Hypothalamus (tissue), 51 donors: ENCODE measurements at regions not wholly inside any gene's neighbourhood (a gene's known extent, or its start where the extent isn't known, plus 50 kb on each side); places are given as distances from the start of the nearest gene placed in this dataset.

Experiments used
- DNase-seq, 51 donors: peaks; one replicate each; lab custom pipeline; 2025; lab: John Stamatoyannopoulos, UW

DNA sequence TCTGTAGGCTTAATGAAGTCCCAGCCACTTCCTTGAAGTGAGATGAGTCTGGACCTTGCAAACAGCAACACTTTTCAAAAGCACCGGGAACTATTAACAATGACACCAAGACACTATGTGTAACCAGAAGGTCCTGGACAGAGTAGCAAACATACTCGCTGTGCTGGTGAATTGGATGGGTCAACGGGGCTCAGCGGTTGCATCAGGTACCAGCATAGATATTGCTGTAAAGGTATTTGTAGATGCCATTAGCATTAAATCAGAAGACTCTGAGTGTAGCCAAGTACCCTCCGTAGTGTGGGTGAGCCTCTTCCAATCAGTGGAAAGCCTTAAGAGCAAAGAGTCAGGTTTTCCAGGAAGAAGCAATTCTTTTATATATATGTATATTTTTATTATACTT, 140.5 kb downstream of the IRX2 start:
- no peak for DNase-seq

DNA sequence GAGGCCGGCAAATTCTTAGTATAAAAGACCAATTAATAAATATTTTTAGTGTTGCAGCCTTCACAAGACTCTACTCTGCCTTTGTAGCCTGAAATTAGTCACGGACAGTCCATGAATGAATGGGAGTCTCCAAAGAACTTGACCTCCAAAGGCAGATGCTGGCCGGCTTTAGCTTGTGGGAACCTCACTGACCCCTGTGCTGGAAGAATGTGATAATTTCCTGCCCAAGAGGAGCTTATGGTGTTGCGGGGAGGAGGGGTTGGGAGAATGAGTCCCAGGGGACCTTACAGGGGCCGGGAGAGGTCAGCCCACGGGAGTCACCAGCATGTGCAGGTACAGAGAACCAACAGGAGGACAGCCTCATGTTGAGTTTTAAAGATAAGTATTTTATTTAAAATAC, 143.1 kb downstream of the IRX2 start:
- no peak for DNase-seq

DNA sequence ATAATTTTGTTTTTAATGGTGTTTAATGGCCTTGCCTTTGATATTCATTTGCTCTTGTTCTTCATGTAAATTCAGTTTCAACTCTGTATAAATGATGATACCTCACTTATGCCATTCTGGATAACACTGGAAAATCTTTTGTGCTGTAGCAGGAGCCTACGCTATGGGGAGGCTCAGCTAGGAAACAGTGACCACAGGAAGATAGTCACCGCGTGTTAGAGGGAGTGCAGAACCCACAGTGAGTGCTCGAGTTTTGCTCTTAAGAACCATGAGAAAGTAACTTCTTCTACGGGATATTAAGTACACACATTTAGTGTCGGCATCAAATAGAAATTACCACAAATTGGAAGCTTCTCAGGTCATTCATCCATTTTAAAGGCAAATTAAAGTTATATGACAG, 143.9 kb downstream of the IRX2 start:
- no peak for DNase-seq

DNA sequence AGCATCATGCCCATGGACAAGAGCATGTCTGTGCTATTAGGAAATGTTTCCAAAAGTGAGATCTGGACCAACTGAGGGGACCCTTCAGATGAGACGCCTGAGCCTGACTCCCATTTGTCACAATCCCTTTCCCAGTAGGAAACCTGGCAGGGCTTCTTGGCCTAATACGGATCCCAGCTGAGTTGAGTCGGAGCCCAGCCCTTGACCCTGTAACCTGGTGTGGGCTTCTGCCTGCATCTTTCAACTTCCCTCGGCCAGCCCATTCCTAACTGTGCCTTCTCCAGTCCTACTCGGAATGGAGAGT, 148.3 kb downstream of the IRX2 start:
- DNase-seq, result no peak

GRCh38 chr5:2602451-2603271, 148.8 kb downstream of the IRX2 start:
- no peak for DNase-seq

DNA sequence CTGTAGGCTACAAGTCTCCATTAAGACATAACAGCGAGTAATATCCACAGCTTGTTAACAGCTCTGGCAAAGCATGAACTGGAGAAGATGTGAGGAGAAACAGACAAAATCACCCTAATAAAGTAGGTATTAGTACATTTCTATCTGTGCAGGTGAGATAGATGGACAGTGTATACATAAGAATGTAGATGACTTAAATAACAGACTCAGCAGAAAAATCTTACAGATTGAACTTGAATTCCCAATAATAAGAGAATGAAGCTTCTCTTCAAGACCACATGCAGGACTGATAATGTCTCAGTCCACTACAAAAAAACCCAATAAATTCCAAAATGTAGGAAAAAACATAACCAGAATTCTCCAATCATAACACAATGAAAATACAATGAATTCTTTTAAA, 153.0 kb downstream of the IRX2 start:
- no peak for DNase-seq

- no peak for DNase-seq
Observed at GRCh38 chr5:2594701-2595100, 156.8 kb downstream of the IRX2 start.

DNA sequence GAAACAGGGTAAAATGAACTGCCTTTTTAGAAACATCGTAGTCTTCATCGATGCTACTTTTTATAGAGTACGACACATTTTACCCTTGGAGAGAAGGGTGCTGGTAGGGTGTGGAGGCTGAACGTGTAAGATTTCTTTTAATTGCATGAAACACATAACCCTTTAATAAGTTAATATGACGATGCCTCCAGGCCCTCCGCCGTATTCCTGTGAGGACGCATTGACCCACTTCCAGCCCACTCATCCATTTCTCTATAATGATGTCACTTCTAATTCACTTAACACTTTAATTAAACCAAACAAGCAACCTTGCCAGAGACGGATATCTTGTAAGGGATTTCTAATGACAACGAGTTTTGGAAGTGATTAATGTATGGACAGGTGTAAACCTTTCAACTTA, 158.7 kb downstream of the IRX2 start:
- DNase-seq, result no peak

- no peak for DNase-seq
Observed at GRCh38 chr5:2591777-2592453, 159.6 kb downstream of the IRX2 start.

DNA sequence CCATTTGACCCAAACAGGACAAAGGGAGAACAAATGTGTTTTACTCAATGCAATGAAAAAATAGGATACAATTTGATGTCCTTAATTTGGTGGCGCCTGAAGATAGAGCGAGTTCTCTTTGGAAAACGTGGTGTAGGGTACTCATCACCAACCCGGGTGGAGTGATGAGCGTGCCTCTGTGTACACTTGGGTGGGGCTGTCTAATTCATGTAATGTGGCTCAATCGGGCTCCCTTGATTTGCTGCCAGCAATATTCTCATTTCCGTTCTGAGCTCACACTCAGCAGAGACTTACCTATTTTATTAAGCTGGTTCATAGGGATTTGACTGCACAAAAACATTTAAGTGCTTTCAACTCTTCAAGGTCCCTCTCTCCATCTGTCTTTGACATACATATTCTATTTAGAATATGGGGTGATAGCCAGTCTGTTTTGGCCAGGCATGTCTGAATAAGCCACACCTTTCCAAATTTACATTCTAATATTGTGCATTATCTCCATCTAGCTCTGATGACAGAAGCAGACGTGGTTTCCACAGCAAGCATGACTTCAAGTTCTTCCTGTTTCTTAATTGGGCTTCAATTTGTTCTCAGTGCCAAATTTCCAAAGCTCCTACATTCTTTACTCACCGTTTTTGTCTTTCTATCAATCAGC, 162.5 kb downstream of the IRX2 start:
- no peak for DNase-seq

- DNase-seq, result no peak
Observed at GRCh38 chr5:2587189-2588031, 164.1 kb downstream of the IRX2 start.

DNA sequence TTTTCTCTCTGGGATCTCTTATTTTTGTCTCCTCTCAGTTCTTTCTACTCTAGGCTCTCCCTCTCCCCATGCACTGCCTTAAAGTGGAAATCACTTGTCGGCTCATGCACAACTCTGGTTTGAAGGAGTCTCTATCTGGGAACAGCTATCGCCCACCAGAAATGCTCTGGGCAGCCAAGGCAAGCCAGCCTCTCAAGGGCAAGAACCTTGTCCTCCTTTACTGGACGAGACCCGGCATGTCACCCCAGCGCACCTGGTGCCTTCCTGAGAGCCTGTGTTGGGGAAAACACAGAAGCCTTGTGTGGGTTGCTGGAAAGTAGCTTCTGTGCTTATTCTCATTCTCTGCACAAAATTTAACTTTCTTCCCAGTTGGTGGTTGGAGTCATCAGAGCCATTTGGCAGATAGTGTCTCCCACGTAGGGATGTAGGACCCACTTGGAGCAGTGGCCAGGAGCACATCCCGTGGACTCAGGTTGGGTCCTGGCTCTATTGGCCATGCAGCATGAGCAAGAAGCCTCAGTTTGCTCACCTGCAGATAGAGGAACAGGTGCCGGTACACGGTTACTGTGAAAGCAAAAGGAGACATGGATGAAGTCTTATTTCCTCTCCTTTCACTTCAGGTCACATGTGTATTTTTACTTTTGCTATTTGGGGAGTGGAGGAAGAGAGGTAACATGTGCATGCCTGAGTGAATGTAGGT, 165.3 kb downstream of the IRX2 start:
- DNase-seq, result no peak

DNA sequence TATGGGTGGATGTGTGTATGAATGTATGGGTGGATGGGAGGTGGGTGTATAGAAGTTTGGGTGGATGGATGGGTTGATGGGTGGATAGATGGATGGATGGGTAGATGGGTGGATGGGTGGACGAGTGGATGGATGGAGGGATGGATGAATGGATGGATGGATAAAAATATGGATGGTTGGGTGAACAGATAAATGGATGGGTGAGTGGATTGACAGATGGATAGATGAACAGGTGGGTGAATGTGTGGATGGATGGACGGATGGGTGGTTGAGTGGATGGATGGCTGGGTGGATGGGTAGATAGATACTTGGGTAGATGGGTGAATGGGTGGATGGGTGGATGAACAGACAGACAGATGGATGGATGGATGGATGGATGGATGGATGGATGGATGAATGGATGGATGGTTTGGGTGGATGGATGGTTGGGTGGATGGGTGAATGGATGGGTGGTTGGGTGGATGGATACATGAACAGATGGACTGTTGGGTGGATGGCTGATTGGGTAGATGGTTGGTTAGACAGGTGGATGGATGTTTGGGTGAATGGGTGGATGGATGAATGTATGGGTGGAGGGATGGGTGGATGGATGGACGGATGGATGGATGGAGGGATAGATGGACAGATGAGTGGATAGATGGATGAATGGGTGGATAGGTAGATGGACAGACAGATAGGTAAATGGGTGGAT, 166.8 kb downstream of the IRX2 start:
- no peak for DNase-seq

GRCh38 chr5:2582507-2582906, 169.0 kb downstream of the IRX2 start:
- no peak for DNase-seq

DNA sequence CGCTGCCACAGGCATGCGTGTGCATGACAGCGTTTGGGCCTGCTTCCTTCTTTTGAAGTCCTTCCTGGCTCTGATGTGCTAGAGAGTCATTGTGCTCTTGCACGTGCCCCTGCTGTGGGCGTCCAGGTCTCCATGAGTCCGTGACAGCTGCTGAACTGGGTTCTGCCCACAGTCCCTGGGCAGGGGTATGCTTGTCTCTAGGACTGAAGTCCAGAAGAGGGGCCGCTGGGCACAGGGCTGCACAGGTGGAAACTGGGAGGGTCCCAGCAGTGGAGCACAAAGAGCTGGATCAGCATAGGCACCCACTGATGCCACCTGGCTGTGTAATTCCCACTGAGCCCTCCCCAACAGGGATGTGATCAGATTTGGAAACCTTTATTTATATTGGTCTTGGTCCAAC, 169.4 kb downstream of the IRX2 start:
- DNase-seq, result no peak

DNA sequence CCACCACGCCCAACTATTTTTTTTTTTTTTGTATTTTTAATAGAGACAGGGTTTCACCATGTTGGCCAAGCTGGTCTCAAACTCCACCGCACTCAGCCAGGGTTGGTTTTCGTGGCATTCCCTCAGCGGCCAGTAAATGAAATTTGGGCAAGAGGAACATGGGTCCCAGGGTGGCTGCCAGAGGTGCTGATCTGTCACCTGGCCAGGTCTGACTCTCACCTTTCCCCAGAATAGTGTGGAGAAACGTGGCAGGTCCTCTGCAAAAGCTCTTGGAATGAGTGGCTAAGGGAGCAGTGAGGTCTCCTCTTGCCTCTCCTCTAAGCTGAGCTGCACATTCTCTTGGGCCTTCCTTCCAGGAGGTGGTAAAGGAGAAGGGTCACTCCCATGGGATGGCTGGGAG, 170.1 kb downstream of the IRX2 start:
- no peak for DNase-seq

DNA sequence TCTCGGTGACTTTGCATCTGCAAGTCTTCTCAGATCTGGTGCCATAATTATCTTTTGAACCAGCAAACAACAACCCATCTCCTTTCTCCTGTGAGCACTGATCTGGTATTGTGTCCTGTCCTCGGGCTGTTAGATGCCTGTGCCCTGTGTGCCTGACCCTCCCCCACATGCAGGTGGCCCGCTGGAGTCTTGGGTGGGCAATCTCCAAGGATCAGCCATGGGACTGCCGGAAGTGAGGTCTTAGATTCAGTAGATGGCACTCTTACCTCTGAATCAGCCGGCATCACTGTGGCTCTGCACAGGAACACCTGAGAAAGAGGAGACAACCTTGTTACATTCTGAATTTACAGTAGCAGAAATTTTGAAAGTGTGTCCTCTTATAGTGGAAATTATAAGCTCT, 172.4 kb downstream of the IRX2 start:
- DNase-seq, result no peak

DNA sequence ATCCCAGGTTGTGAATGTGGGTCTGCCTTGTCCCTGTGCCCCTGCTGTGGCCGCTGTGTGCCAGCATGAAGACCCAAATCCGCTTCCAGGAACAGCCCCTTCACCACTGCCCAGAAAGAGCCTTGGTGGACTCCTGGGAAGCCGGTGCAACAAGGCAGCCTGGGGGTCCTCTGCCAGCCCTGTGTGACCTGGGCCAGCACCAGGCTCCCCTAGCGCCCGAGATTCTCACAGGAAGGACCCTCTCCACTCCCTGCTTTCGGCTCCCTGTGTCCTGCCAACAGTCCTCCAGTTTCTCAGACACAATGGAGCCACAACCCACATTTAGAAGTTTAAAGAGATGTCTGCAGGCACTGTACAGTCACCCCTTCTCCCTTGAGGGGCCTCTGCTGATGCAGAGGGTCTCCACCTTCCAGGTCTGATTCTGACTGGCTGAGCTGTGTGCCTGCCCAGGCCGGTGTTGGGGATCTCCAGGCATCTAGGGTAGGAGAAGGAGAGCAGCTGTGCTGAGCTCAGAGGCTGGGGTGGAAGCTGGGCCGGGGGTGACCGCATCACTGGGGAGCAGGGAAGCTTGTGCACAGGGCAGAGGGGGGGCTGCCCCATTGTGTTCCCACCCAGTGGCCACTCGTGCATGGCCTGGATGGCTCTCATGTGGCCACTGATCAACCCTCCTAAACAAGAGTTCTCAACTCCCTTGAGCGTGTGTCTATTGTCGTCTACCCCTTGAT, 174.0 kb downstream of the IRX2 start:
- no peak for DNase-seq

DNA sequence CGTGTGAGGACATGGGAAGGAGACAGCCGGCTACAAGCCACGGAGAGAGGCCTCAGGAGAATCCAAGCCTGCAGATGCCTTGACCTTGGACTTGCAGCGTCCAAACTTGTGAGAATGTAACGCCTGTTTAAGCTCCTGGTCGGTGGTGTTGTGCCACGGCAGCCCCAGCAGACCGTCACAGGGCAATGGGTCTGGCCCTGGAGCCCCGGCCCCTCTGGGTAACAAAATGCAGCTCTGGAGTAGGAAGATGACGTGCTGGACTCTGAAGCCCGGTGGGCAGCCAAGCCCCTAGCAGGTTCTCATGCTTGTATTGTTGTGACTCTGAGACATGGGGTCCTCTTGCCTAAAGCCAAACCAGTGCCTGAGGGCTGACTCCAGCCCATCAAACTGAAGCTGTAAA, 174.7 kb downstream of the IRX2 start:
- DNase-seq, result no peak
